ENCODE measurements at regions not wholly inside any gene's neighbourhood (a gene's known extent, or its start where the extent isn't known, plus 50 kb on each side); places are given as distances from the start of the nearest gene placed in this dataset.

- TF ChIP-seq CTCF (IDR thresholded peaks at IDR 0.05): no peak
- no peak for TF ChIP-seq POLR2A (IDR thresholded peaks at IDR 0.05)
- TF ChIP-seq EP300 (IDR thresholded peaks at IDR 0.05): no peak
Observed at GRCh38 chr18:42442656-42443055, 487.6 kb downstream of the PIK3C3 start.
